Tibial nerve (tissue), 4 donors: ENCODE measurements at regions not wholly inside any gene's neighbourhood (a gene's known extent, or its start where the extent isn't known, plus 50 kb on each side); places are given as distances from the start of the nearest gene placed in this dataset.

Experiments used
- DNase-seq, 2 donors: peaks; one replicate each; pipeline ENCODE4 v3.0.0-alpha.2; 2019; ENCODE audit warnings: low spot score in 2 of 2
- H3K27ac ChIP-seq, 4 donors: fragments of 200-600 bp; sonication (generic) in 3 of 4; one replicate each; pipeline ENCODE4 v1.5.1; 2017 to 2019; ENCODE audit warnings: mild to moderate bottlenecking in 1 of 4
- H3K27me3 ChIP-seq, 2 donors: fragments of 200-600 bp; sonication (generic) in 1 of 2; one replicate each; pipeline versions ENCODE4 v1.5.1 to v1.6.0; 2017 to 2019
- H3K36me3 ChIP-seq, 3 donors: fragments of 200-600 bp; sonication (generic); one replicate each; pipeline ENCODE4 v1.5.1; 2018 to 2019
- H3K4me1 ChIP-seq, 4 donors: fragments of 200-600 bp; sonication (generic) in 3 of 4; one replicate each; pipeline ENCODE4 v1.5.1; 2017 to 2019
- H3K4me3 ChIP-seq, 4 donors: fragments of 200-600 bp; sonication (generic) in 3 of 4; one replicate each; pipeline ENCODE4 v1.5.1; 2017 to 2019; ENCODE audit warnings: mild to moderate bottlenecking in 1 of 4, moderate library complexity in 1 of 4
- H3K9me3 ChIP-seq, 4 donors: fragments of 200-600 bp; sonication (generic) in 3 of 4; one replicate each; pipeline ENCODE4 v1.5.1; 2017 to 2019
- CTCF ChIP-seq, 5 experiments: fragments of 200-600 bp in 3 of 5; fragments of 450-650 bp in 2 of 5; sonication (generic) in 3 of 5; IDR thresholded peaks; one replicate each; pipeline ENCODE4 v1.5.1; 2016 to 2019; ENCODE audit warnings: antibody characterized with exemption in 5 of 5, mild to moderate bottlenecking in 3 of 5, moderate library complexity in 2 of 5
- EP300 ChIP-seq, 2 donors: sonication (generic); formaldehyde crosslinking; IDR thresholded peaks; one replicate each; pipeline ENCODE4 v1.6.1; 2017; ENCODE audit warnings: antibody characterized with exemption in 2 of 2, mild to moderate bottlenecking in 1 of 2
- POLR2A ChIP-seq, 2 donors: fragments of 450-650 bp; IDR thresholded peaks; one replicate each; pipeline ENCODE4 v1.6.1; 2017; ENCODE audit warnings: antibody characterized with exemption in 2 of 2, mild to moderate bottlenecking in 2 of 2, moderate library complexity in 2 of 2
- WGBS, 2 donors: methylation state at CpG; one replicate each; pipeline ENCODE4 v1.1.5; 2018; 5-methylcytosine and 5-hydroxymethylcytosine counted together

GRCh38 chr10:9275861-9276260 lies 1221.4 kb downstream of the GATA3 start:
- Histone ChIP-seq H3K9me3 (no peaks in the 10 kb centered on the region), H3K27me3 (no peaks in the 10 kb centered on the region), H3K27ac (no peak overlapping the region), H3K4me3 (no peak overlapping the region), H3K36me3 (no peaks in the 10 kb centered on the region), H3K4me1 (no peaks in the 10 kb centered on the region)
- DNase-seq, result no peak
- WGBS, 2 donors, result 83 to 84% methylated on average over 2 of the region's 2 CpGs
- TF ChIP-seq POLR2A (IDR thresholded peaks at IDR 0.05) (no peak), EP300 (IDR thresholded peaks at IDR 0.05) (no peak), CTCF (IDR thresholded peaks at IDR 0.05) (no peak)

- WGBS, 2 donors, result 69 to 83% methylated on average over 7 of the region's 7 CpGs
- H3K9me3 ChIP-seq, result no peaks in the 10 kb centered on the region
- TF ChIP-seq EP300 (IDR thresholded peaks at IDR 0.05), result no peak
- no peak for TF ChIP-seq POLR2A (IDR thresholded peaks at IDR 0.05)
- TF ChIP-seq CTCF (IDR thresholded peaks at IDR 0.05), result no peak
Observed at GRCh38 chr10:9285690-9286089, 1231.2 kb downstream of the GATA3 start.

GRCh38 chr10:9289811-9290210 lies 1235.3 kb downstream of the GATA3 start:
- 88 to 92% methylated on average over 1 of the region's 1 CpG for WGBS, 2 donors
- no peaks in the 10 kb centered on the region for H3K9me3 ChIP-seq
- H3K27me3 ChIP-seq, result no peaks in the 10 kb centered on the region
- H3K36me3 ChIP-seq, result no peaks in the 10 kb centered on the region
- no peak for DNase-seq
- no peak overlapping the region for H3K4me3 ChIP-seq
- TF ChIP-seq POLR2A (IDR thresholded peaks at IDR 0.05), result no peak
- TF ChIP-seq EP300 (IDR thresholded peaks at IDR 0.05), result no peak
- no peak for TF ChIP-seq CTCF (IDR thresholded peaks at IDR 0.05)
- no peaks in the 10 kb centered on the region for H3K4me1 ChIP-seq
- no peak overlapping the region for H3K27ac ChIP-seq

More at GRCh38 chr10:9285690-9286089, 1231.2 kb downstream of the GATA3 start:
- Histone ChIP-seq H3K4me1 (no peaks in the 10 kb centered on the region), H3K27ac (no peak overlapping the region), H3K27me3 (no peaks in the 10 kb centered on the region), H3K4me3 (no peak overlapping the region), H3K36me3 (no peaks in the 10 kb centered on the region)
- no peak for DNase-seq

GRCh38 chr10:9291081-9291480 lies 1236.6 kb downstream of the GATA3 start:
- no peak overlapping the region for H3K4me3 ChIP-seq
- H3K27me3 ChIP-seq, result no peaks in the 10 kb centered on the region
- no peak for DNase-seq
- H3K4me1 ChIP-seq, result no peaks in the 10 kb centered on the region
- no peaks in the 10 kb centered on the region for H3K36me3 ChIP-seq
- no peak overlapping the region for H3K27ac ChIP-seq
- H3K9me3 ChIP-seq, result no peaks in the 10 kb centered on the region
- WGBS, 2 donors, result 72 to 76% methylated on average over 1 of the region's 1 CpG
- TF ChIP-seq CTCF (IDR thresholded peaks at IDR 0.05), result no peak
- TF ChIP-seq EP300 (IDR thresholded peaks at IDR 0.05), result no peak
- no peak for TF ChIP-seq POLR2A (IDR thresholded peaks at IDR 0.05)

- H3K4me3 ChIP-seq, result no peak overlapping the region
- DNase-seq, result no peak
- no peak overlapping the region for H3K27ac ChIP-seq
- H3K36me3 ChIP-seq, result no peaks in the 10 kb centered on the region
- H3K4me1 ChIP-seq, result no peaks in the 10 kb centered on the region
- no peak for TF ChIP-seq POLR2A (IDR thresholded peaks at IDR 0.05)
- TF ChIP-seq EP300 (IDR thresholded peaks at IDR 0.05), result no peak
- no peak for TF ChIP-seq CTCF (IDR thresholded peaks at IDR 0.05)
- no peaks in the 10 kb centered on the region for H3K9me3 ChIP-seq
- 55 to 62% methylated on average over 4 of the region's 4 CpGs for WGBS, 2 donors
- H3K27me3 ChIP-seq, result no peaks in the 10 kb centered on the region
Observed at GRCh38 chr10:9294132-9294663, 1239.7 kb downstream of the GATA3 start.
